NCI-H748 treated with DMSO at 0.1 percent for 48 hours (cell line): ENCODE measurements at regions not wholly inside any gene's neighbourhood (a gene's known extent, or its start where the extent isn't known, plus 50 kb on each side); places are given as distances from the start of the nearest gene placed in this dataset.

Experiments used
- DNase-seq: peaks from one replicate; lab custom pipeline; 2025; lab: John Stamatoyannopoulos, UW

- DNase-seq, result no peak
These were observed 1531.0 kb downstream of the PCDH7 start for GRCh38 chr4:32251126-32251525.

- no peak for DNase-seq
These were observed 1531.8 kb downstream of the PCDH7 start for GRCh38 chr4:32251926-32252325.

GRCh38 chr4:32254216-32254615 is 1534.0 kb downstream of the PCDH7 start:
- no peak for DNase-seq

- no peak for DNase-seq
These were observed 1538.8 kb downstream of the PCDH7 start for GRCh38 chr4:32258986-32259385.

- no peak for DNase-seq
These were observed 1541.0 kb downstream of the PCDH7 start for GRCh38 chr4:32261196-32261595.

- DNase-seq, result no peak
These were observed 1548.7 kb downstream of the PCDH7 start for GRCh38 chr4:32268863-32269262.

- no peak for DNase-seq
These were observed 1569.9 kb downstream of the PCDH7 start for GRCh38 chr4:32290102-32290501.

- no peak for DNase-seq
These were observed 1598.8 kb downstream of the PCDH7 start for GRCh38 chr4:32318926-32319325.

GRCh38 chr4:32321421-32321820 is 1601.3 kb downstream of the PCDH7 start:
- DNase-seq, result no peak

GRCh38 chr4:32334759-32335158 is 1614.6 kb downstream of the PCDH7 start:
- no peak for DNase-seq

GRCh38 chr4:32337403-32337802 is 1617.2 kb downstream of the PCDH7 start:
- DNase-seq, result no peak

- no peak for DNase-seq
These were observed 1620.4 kb downstream of the PCDH7 start for GRCh38 chr4:32340591-32340990.

- no peak for DNase-seq
These were observed 1621.2 kb downstream of the PCDH7 start for GRCh38 chr4:32341342-32341741.

- DNase-seq, result no peak
These were observed 1621.9 kb downstream of the PCDH7 start for GRCh38 chr4:32342054-32342453.

GRCh38 chr4:32349026-32349425 is 1628.9 kb downstream of the PCDH7 start:
- no peak for DNase-seq

- no peak for DNase-seq
These were observed 1654.0 kb downstream of the PCDH7 start for GRCh38 chr4:32374206-32374605.

GRCh38 chr4:32393806-32394205 is 1673.6 kb downstream of the PCDH7 start:
- no peak for DNase-seq

GRCh38 chr4:32394255-32394654 is 1674.1 kb downstream of the PCDH7 start:
- DNase-seq, result no peak

GRCh38 chr4:32396507-32397070 is 1676.4 kb downstream of the PCDH7 start:
- DNase-seq, result no peak

GRCh38 chr4:32400870-32401269 is 1680.7 kb downstream of the PCDH7 start:
- DNase-seq, result no peak

GRCh38 chr4:32417113-32417704 is 1697.0 kb downstream of the PCDH7 start:
- DNase-seq, result no peak

GRCh38 chr4:32423267-32423666 is 1703.1 kb downstream of the PCDH7 start:
- DNase-seq, result no peak

GRCh38 chr4:32425243-32425642 is 1705.1 kb downstream of the PCDH7 start:
- DNase-seq, result no peak

GRCh38 chr4:32427566-32427965 is 1707.4 kb downstream of the PCDH7 start:
- DNase-seq, result no peak
